ENCODE measurements at regions not wholly inside any gene's neighbourhood (a gene's known extent, or its start where the extent isn't known, plus 50 kb on each side); places are given as distances from the start of the nearest gene placed in this dataset.

DNA sequence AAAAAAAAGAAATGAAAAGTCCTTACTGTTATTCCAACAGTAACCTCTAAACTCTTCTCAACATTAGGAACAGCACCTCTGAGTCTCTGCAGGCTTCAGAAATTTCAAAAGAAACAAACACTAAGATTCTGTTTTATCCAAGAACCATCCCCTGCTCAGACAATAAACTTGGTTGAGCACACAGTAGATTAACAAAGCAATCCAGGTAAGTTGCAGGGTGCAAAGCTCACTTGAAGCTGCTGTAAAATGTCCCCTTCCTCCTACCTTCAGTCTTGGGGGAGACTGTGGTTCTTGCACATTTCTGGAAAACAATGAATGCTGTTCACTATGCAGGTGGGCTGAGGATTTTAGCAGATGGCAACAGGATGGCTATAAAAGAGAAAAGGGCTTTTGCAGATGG, 484.1 kb downstream of the IGSF11 start:
- no TSS peak for BruUV-seq (replicated peaks)
- Histone ChIP-seq H2AFZ (no peak overlapping the region), H3K36me3 (ENCODE audit: low read depth) (no peaks in the 10 kb centered on the region), H3K4me1 (replicated peaks; ENCODE audit: insufficient read depth) (no peaks in the 10 kb centered on the region), H3K9me2 (ENCODE audit: insufficient read depth) (no peaks in the 10 kb centered on the region), H3K27me3 (ENCODE audit: insufficient read depth, low read depth) (no peaks in the 10 kb centered on the region), H3K4me2 (no peak overlapping the region), H3K79me2 (ENCODE audit: low read depth) (no peaks in the 10 kb centered on the region), H3K27ac (no peak overlapping the region), H4K20me1 (ENCODE audit: insufficient read depth) (no peaks in the 10 kb centered on the region), H3K4me3 (no peak overlapping the region), H3K9me3 (ENCODE audit: insufficient read depth, low read depth) (no peaks in the 10 kb centered on the region), H3F3A (ENCODE audit: insufficient read depth, low read depth) (no peaks in the 10 kb centered on the region)
- POLR2A ChIA-PET (ENCODE audit: unreplicated experiment): no interaction called here
- intact Hi-C loops (cut with micrococcal nuclease; ENCODE audit: unreplicated experiment): no loop called here
- TF ChIP-seq, protein P1, sequence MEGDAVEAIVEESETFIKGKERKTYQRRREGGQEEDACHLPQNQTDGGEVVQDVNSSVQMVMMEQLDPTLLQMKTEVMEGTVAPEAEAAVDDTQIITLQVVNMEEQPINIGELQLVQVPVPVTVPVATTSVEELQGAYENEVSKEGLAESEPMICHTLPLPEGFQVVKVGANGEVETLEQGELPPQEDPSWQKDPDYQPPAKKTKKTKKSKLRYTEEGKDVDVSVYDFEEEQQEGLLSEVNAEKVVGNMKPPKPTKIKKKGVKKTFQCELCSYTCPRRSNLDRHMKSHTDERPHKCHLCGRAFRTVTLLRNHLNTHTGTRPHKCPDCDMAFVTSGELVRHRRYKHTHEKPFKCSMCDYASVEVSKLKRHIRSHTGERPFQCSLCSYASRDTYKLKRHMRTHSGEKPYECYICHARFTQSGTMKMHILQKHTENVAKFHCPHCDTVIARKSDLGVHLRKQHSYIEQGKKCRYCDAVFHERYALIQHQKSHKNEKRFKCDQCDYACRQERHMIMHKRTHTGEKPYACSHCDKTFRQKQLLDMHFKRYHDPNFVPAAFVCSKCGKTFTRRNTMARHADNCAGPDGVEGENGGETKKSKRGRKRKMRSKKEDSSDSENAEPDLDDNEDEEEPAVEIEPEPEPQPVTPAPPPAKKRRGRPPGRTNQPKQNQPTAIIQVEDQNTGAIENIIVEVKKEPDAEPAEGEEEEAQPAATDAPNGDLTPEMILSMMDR (conservative IDR thresholded peaks at IDR 0.05): no peak
- TF ChIP-seq EZH2 (IDR thresholded peaks at IDR 0.05; ENCODE audit: low read depth): no peak
- CTCF ChIA-PET: no interaction called here
- DNase-seq: no peak

DNA sequence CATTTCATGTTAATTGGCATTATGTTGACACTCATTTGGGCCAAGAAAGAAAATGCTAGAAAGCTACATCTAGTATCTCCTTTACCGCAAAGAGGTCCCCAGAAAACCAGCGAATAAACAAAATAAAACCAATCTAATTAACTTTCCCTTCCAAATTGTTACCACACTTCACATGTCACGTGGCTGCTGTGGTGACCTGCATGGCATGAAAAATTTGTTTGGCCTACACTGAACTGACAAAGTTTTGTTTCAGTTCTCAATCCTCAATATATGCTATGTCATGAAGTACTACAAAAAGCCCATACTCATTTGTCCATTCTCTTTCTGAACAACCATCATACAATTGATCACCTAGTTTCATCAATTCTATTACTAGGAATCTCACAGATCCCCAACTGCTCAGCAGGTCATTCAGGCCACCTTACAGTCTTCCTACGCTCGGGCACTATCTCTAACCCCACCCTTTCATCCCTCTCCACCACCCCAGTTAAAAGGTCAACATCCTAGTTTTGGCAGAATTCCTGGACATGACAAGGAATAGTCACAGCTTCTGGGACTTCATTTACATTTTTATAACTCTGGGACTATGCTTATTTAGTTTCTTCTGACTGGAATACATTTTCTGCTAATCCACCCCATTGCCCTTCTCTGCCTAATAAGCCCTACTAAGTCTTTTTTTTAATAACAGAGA, 480.4 kb downstream of the IGSF11 start:
- intact Hi-C loops (cut with micrococcal nuclease; ENCODE audit: unreplicated experiment): no loop called here
- Histone ChIP-seq H3K4me2 (no peak overlapping the region), H4K20me1 (ENCODE audit: insufficient read depth) (no peaks in the 10 kb centered on the region), H3K9me3 (ENCODE audit: insufficient read depth, low read depth) (no peaks in the 10 kb centered on the region), H2AFZ (no peak overlapping the region), H3F3A (ENCODE audit: insufficient read depth, low read depth) (no peaks in the 10 kb centered on the region), H3K27ac (no peak overlapping the region), H3K36me3 (ENCODE audit: low read depth) (no peaks in the 10 kb centered on the region), H3K4me1 (replicated peaks; ENCODE audit: insufficient read depth) (no peaks in the 10 kb centered on the region), H3K4me3 (no peak overlapping the region), H3K9me2 (ENCODE audit: insufficient read depth) (no peaks in the 10 kb centered on the region), H3K27me3 (ENCODE audit: insufficient read depth, low read depth) (no peaks in the 10 kb centered on the region), H3K79me2 (ENCODE audit: low read depth) (no peaks in the 10 kb centered on the region)
- POLR2A ChIA-PET (ENCODE audit: unreplicated experiment): no interaction called here
- TF ChIP-seq, protein P1 (conservative IDR thresholded peaks at IDR 0.05): no peak
- TF ChIP-seq EZH2 (IDR thresholded peaks at IDR 0.05; ENCODE audit: low read depth): no peak
- no peak for DNase-seq
- no TSS peak for BruUV-seq (replicated peaks)
- CTCF ChIA-PET: no interaction called here

DNA sequence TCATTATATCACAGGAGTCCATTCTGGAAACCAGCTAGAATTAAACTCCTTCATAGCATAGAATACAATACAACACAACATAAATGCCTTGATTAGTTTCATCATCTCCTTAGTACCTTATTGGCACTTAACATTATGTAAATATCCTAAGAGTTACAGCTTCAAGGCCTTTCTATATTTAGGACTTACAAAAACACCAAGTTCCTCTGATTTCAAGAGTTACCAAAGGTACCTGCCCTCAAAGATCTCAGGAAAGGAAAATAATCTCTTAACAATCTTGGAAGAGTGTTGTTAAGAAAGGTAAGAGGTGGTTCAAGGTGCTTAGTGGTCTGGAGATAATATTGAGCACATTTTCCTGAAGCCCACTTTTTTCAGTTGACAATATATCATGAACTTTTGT, 477.7 kb downstream of the IGSF11 start:
- DNase-seq: no peak
- Histone ChIP-seq H2AFZ (no peak overlapping the region; the same call in 1 of the 2 replicates), H3K4me1 (replicated peaks; ENCODE audit: insufficient read depth) (no peaks in the 10 kb centered on the region), H3K36me3 (ENCODE audit: low read depth) (no peaks in the 10 kb centered on the region), H3F3A (ENCODE audit: insufficient read depth, low read depth) (no peaks in the 10 kb centered on the region), H3K27ac (no peak overlapping the region), H3K79me2 (ENCODE audit: low read depth) (no peaks in the 10 kb centered on the region), H4K20me1 (ENCODE audit: insufficient read depth) (no peaks in the 10 kb centered on the region; the same call in 1 of the 2 replicates), H3K4me3 (no peak overlapping the region), H3K9me2 (ENCODE audit: insufficient read depth) (no peaks in the 10 kb centered on the region; the same call in 1 of the 2 replicates), H3K4me2 (no peak overlapping the region), H3K9me3 (ENCODE audit: insufficient read depth, low read depth) (no peaks in the 10 kb centered on the region), H3K27me3 (ENCODE audit: insufficient read depth, low read depth) (no peaks in the 10 kb centered on the region)
- intact Hi-C loops (cut with micrococcal nuclease; ENCODE audit: unreplicated experiment): no loop called here
- ChIA-PET CTCF (interaction anchor here (0.6 kb wide), 1 partner anchor 77 kb away, joined by 3 read pairs; no protein-coding TSS in a partner anchor), POLR2A (ENCODE audit: unreplicated experiment) (no interaction called here)
- no peak for TF ChIP-seq EZH2 (IDR thresholded peaks at IDR 0.05; ENCODE audit: low read depth)
- TF ChIP-seq, protein P1 (conservative IDR thresholded peaks at IDR 0.05): no peak
- BruUV-seq (replicated peaks): no TSS peak

Data from PC-9 (cell line).